Kidney capillary endothelial cell (primary cell): ENCODE measurements at regions not wholly inside any gene's neighbourhood (a gene's known extent, or its start where the extent isn't known, plus 50 kb on each side); places are given as distances from the start of the nearest gene placed in this dataset.
A peak's percentile ranks its signal among the peaks of the same experiment; 100 is the strongest.
"Not testable (repeated sequence)": the region's sequence is repeated elsewhere in the genome, so short reads cannot be mapped to it uniquely, and the experiment has no call there.

Experiments used
- DNase-seq: peaks from one replicate; pipeline ENCODE4 v3.0.0-alpha.2; 2018; ENCODE audit warnings: low spot score

DNA sequence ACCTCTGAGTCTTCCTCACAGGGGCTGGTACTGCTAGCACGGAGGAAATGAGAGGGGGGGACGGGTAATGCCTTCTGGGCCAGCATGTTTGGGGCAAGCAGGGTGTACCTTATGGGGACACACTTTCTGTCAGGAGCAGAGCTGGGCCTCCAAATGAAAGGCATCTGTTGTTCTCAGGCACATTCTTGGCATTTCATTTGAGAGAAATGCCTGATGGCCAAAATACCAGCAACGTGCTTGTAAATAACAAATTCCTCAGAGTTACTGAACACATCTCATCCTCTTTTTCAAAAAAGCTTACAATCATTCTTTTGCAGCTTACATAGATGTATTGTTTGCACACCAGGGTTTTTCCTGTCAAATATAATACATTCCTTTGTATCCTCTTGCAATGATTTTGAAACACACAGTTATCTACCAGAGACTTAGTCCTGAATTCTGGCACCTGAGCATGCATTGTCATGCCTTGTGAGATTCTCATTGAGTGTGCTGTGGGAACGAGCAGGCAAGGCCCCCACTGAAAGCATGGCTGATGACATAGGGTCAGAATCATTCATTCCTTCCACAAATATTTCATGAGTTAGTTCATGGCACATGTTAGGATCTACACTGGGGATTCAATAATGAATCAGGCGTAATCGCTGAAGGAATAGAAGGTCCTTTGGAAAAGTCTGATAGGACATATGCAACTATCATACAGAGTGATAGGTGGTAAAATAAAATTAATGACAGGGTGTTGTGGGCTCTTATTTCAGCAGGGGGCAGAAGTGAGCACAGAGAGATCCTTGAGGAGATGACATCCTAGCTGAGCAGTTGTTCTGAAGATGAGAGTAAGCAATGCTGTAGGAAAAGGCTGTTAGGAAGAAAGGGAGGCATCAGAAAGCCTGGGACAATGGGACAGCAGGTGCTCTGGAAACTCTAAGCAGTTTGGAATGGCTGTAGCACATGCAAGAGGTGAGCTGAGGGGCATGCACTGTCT lies 260.9 kb upstream of the TUT7 start:
- DNase-seq = peak; percentile 26

DNA sequence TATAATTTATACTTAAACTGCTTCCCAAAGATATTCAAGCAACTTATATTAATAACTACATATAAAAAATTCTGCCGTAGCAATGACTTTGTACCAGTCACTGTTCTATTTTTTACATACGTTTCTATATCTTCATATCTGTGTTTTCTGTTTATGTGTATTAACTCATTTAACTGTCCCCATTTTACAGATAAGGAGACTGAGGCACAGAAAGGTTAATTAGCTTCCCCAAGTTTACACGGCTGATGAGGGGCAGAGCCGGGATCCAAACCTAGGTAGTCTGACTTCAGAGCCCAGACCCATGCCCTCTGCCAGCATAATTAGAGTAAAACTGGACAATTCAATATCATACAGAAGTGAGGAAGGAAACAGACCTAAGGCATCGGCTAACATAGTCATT lies 259.7 kb upstream of the TUT7 start:
- no peak for DNase-seq

DNA sequence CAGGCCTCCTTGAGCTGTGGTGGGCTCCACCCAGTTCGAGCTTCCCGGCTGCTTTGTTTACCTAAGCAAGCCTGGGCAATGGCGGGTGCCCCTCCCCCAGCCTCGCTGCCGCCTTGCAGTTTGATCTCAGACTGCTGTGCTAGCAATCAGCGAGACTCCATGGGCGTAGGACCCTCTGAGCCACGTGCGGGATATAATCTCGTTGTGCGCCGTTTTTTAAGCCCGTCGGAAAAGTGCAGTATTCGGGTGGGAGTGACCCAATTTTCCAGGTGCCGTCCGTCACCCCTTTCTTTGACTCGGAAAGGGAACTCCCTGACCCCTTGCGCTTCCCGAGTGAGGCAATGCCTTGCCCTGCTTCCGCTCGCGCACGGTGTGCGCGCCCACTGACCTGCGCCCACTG lies 257.3 kb upstream of the TUT7 start:
- DNase-seq = not testable (repeated sequence)

GRCh38 chr9:86605303-86605702 lies 251.1 kb upstream of the TUT7 start:
- DNase-seq = no peak

GRCh38 chr9:86604741-86605140 lies 250.5 kb upstream of the TUT7 start:
- no peak for DNase-seq

DNA sequence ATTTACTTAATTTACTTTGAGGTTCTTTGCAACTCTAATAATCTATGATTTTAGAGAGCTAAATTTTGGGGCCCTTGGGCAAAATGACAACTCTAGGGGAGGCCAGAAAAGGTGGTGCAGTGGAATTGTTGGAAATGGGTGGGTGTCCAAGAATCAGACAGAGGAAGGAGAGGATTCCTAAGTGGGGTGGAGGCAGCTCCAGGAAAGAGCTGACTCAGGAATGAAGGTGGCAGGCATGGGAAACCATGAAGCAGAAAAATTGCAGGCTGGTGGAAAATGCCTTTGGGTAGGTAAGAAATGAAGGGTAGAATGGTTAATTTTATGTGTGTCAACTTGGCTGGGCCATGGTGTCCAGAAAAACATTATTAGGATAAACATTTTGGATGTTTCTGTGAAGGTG lies 248.5 kb upstream of the TUT7 start:
- no peak for DNase-seq

- DNase-seq = no peak
These were observed 247.5 kb upstream of the TUT7 start for GRCh38 chr9:86601697-86602096.

DNA sequence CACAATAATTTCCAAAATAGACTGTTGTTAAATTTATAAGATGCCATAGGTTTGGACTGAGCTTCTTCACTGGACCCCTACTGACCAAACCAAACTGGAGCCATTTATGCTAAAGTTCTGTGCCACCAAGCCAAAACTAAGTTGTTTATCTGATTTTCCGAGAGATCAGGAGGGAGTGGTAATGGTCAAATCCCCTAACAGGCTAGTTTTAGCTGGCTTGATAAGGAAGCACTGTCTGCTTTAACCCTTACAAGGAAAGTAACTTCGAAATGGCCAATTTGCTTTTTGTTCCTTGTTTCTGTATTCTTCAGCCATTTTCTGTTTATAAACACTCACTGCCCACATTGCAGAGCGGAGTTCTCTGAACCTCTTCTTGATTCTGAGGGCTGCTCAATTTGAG lies 246.8 kb upstream of the TUT7 start:
- DNase-seq = no peak

DNA sequence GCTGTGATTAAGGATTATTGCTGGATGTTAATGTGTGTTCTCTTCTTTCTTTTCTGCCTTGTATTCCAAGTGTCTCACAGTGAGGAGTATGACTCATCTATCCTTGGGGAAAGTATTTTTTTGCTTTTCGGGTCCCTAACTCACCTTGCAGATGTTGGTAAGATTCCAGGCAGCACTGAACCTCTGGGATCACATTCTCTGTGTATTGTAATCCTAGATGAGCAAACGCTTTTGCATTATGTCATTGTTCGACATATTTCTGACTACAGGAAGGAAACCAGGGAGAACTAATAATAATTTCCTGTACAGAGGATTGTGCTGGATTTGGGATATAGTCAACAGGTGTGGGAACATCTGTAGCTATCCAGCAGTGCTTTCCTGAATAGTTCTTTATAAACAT lies 246.1 kb upstream of the TUT7 start:
- DNase-seq = peak; percentile 49

GRCh38 chr9:86599561-86599960 lies 245.4 kb upstream of the TUT7 start:
- DNase-seq = no peak

DNA sequence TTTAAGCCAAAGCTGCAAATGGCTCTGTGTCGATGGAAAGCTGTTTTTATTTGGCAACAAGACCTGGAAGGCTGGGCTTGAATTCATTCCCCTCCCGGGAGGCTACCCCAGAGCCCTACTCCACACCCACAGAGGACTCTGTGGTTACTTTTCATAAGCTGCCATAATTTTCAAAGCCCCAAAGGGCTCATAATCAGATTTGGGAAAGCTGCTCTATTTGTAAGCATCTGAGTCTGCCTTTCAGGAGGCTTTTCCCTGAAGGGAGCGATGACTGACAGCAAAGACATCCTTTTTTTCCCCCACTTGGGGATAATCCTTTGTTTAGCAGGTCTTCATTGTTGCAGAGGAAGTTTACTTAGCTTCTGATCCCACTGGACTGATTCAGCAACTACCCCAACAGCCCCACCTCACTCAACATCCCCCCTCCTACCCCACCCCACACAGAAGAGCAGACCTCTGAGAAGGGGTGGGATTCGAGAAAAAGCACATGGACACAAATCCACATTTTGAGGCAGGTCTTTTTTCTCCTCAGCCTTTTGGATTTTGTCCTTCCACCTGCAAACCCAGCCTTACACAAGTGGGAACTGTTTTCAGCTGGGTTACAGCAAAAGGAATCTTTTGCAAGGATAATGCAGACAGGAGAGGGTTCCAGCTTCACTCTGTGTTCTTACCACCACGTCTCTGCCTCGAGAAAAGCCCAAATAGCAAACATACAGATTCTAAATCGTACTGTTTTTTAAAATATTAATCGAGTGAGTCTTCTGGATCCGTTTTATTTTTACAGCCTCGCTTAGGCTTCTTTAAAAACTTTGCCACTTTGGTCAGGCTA lies 244.4 kb upstream of the TUT7 start:
- DNase-seq = no peak

- no peak for DNase-seq
These were observed 240.5 kb upstream of the TUT7 start for GRCh38 chr9:86594724-86595123.

- no peak for DNase-seq
These were observed 237.3 kb upstream of the TUT7 start for GRCh38 chr9:86591472-86591871.

- DNase-seq = no peak
These were observed 235.5 kb upstream of the TUT7 start for GRCh38 chr9:86589730-86590129.

- DNase-seq = no peak
These were observed 235.1 kb upstream of the TUT7 start for GRCh38 chr9:86589273-86589672.

DNA sequence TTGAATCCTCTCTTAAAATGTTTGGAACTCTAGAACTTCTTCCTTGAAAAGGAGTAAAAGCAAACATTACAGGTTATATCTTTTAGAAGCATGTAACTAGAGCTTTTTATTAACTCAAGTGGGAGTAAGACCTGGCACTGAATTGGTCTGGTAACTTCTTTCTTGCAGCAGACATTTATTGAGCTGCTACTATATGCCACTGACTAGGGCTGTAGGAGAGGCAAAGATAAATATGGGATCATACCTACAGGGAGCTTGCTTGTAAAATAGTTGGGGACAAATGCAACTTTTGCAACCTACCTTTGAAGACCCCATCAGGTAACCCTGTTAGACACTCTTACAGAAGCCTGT lies 231.9 kb upstream of the TUT7 start:
- no peak for DNase-seq

- no peak for DNase-seq
These were observed 231.4 kb upstream of the TUT7 start for GRCh38 chr9:86585422-86586143.

DNA sequence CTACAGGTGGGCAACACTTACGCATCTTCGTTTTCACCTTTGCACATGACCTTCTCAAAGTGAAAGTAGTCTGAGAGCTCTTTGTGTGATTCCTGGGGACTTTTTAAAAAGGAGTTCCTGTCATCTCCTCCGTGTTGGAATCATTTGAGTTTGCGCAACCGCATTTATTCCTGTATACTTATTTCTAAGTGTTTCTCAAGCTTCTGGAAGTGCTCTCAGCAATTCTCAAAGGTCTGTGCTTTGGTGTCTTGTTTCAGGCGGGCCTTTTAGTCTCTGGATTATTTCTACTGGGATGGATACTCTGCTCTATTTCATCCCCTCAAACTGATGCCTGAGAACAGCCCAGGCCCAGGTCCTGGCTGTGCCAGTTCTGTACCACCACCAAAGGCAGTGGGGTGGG lies 226.5 kb upstream of the TUT7 start:
- no peak for DNase-seq

DNA sequence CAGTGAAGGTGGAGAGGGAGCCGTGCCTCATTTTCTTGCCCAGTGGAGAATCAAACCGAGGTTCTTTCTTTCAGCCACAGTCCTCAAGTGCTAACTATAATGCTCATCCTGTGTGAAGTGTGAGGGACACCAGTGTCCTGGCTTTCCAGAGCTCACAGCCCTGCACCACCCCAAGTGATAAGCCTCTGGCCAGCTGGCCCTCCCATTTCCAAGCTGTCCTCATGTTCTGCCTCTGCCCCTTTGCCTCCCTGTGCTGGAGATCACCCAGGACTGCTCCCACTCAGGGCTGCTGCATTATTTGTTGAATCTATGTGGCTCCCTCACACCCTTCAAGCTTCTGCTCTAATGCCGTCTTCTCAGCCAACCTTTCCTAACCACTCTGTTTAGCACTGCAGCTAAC lies 224.5 kb upstream of the TUT7 start:
- DNase-seq = no peak

DNA sequence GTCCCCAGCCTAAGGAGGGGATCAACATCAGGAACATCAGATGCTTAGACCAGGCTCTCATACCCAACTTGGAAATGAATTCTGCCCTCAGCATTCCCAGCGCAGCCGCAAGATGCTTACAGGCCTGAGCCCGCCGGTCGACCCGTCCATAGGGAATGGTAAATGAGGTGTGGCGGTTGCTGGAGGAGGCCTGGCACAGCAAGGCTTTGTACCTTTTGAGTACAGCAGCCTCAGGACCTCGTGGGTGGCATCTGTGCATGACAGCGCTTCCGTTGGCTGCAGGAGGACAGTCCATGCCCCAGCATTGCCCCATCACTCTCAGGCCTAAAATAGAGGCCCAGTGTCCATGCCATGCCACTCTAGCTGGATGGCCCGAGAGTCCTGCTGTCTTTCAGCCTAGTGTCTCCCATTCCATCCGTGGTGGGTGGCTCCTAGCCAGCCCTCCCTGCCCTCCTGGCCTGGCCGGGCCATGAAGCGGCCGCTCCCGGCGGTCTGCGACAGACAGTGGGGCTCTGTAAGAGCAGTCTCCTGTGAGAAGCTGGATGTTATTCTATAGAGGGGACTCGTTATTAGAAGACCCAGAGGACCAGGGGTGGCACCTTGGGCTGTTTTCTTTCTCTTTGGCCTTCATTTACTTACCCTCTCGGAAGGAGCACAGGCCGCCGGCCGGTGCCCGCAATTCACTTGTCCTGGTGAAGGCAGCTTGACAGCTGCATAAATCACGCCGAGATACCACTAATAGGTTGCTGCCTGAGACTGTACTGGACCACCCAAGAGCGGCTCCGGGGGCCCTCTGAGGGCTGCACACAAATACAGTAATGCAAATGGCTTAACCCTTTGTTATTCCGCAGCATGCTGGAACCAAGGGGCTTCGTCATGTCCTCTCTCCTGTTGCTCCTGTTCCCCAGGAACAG lies 223.5 kb upstream of the TUT7 start:
- no peak for DNase-seq

DNA sequence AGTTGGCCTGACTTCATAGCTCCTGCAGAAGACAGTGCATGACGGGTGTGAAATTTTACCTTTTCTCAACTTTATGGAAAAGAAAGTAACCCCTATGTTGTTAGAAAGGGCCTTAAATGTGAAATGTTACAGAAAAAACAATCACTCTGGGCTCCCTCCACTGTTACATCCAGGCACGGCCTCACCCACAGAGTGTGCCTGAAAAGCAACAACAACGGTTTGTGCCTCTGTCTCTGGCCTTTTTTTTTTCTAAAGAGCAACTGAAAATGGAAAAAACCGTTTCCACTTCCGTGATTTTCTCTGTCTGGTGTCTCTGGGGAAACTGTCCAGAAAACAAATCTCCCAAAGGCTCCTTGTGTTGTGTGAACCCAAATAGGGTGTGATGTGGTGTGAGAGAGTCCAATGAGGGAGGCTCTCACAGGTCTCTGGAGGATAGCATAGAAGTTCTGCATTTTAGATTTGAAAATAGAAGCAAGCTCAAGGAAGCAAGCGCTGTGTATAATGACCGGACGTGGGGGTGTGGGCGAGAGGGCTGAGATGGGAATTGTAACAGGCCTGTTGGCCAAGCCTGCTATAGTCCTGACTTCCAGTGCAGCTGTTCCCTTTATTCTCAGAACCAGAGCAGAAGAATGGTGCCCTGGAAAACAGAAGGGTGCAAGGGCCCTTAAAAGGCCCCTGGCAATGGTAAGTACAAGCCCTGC lies 221.8 kb upstream of the TUT7 start:
- DNase-seq = no peak
